Thyroid gland (tissue), 4 donors: ENCODE measurements at regions not wholly inside any gene's neighbourhood (a gene's known extent, or its start where the extent isn't known, plus 50 kb on each side); places are given as distances from the start of the nearest gene placed in this dataset.

Experiments used
- CTCF ChIP-seq, 6 experiments: fragments of 200-600 bp in 3 of 6; fragments of 450-650 bp in 3 of 6; sonication (generic) in 3 of 6; IDR thresholded peaks; one replicate each; pipeline ENCODE4 v1.5.1; 2016 to 2019; ENCODE audit warnings: antibody characterized with exemption in 6 of 6, mild to moderate bottlenecking in 2 of 6, inconsistent platforms in 1 of 6, moderate library complexity in 1 of 6
- POLR2A ChIP-seq, 2 donors: fragments of 450-650 bp; IDR thresholded peaks; one replicate each; pipeline ENCODE4 v1.6.1; 2017; ENCODE audit warnings: antibody characterized with exemption in 2 of 2, mild to moderate bottlenecking in 2 of 2, moderate library complexity in 1 of 2

GRCh38 chr1:73862355-73862754, 335.6 kb downstream of the LRRIQ3 start:
- TF ChIP-seq CTCF (IDR thresholded peaks at IDR 0.05) = no peak
- no peak for TF ChIP-seq POLR2A (IDR thresholded peaks at IDR 0.05)
